ENCODE measurements at regions not wholly inside any gene's neighbourhood (a gene's known extent, or its start where the extent isn't known, plus 50 kb on each side); places are given as distances from the start of the nearest gene placed in this dataset.

DNA sequence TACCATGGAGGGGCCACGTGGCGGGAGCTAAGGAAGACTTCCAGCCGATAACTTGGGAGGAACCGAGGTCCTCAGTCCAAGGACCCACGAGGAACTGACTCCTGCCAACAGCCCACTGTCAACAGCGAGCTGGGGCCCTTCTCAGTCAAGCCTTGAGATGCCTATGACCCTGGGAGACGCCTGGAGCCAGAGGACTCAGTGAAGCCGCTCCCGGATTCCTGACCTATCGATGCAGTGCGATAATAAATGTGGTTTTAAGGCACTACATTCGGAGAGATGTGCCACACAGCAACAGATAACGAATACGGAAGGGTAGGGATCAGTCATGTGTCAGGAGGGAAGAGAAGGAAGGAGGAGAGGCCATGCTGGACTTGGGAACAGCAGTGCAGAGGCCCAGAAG is 208.5 kb downstream of the NFATC2 start:
- Histone ChIP-seq H4K20me1 (ENCODE audit: insufficient read depth, low read length) (no peaks in the 10 kb centered on the region), H3K9ac (ENCODE audit: low read depth, low read length) (no peak overlapping the region), H2BK20ac (ENCODE audit: low read depth, low read length) (peak overlapping the region; percentile 97), H3K18ac (ENCODE audit: low read depth, low read length) (peak overlapping the region; percentile 97), H3K4me1 (ENCODE audit: control insufficient read depth, insufficient read depth, low read length) (peaks cover 16% of the 10 kb centered on the region), H3K79me1 (ENCODE audit: low read depth in 1 of 2, low read length in 2 of 2) (peaks cover 0 to 25% of the 10 kb centered on the region in 2 experiments; a peak in 2 of 4 replicates), H2BK5ac (ENCODE audit: low read depth, low read length, poor library complexity, severe bottlenecking) (peak overlapping the region; percentile 95), H3K4ac (ENCODE audit: low read depth, low read length) (peak overlapping the region; percentile 99), H3K27me3 (ENCODE audit: control insufficient read depth, insufficient read depth, low read length) (no peaks in the 10 kb centered on the region), H3K23ac (ENCODE audit: low read depth, low read length) (0 out of 2 replicates have a peak overlapping the region, but pooled peaks have one; percentile 76), H3K27ac (ENCODE audit: insufficient read depth, low read length) (peak overlapping the region; percentile 81; the same call in 1 of the 2 replicates), H3K56ac (ENCODE audit: extremely low read depth, insufficient read depth, low read length) (no peak overlapping the region), H2BK120ac (ENCODE audit: low read depth, low read length) (peak overlapping the region; percentile 97), H2BK15ac (ENCODE audit: low read depth, low read length) (peak overlapping the region; percentile 100), H2AK5ac (ENCODE audit: low read depth, low read length) (peak overlapping the region; percentile 100), H3K4me3 (ENCODE audit: insufficient read depth, low read depth, low read length) (no peak overlapping the region), H2AK9ac (replicated peaks; ENCODE audit: low read depth, low read length, poor library complexity) (no peak overlapping the region), H2AFZ (replicated peaks; ENCODE audit: low read length, poor library complexity) (no peak overlapping the region), H3K4me2 (ENCODE audit: low read depth, low read length) (no peak overlapping the region), H4K91ac (ENCODE audit: insufficient read depth, low read depth, low read length) (peak overlapping the region; percentile 100), H4K5ac (ENCODE audit: low read depth, low read length) (peak overlapping the region; percentile 65; the same call in 1 of the 2 replicates), H3K36me3 (ENCODE audit: control insufficient read depth, insufficient read depth, low read length) (no peaks in the 10 kb centered on the region), H4K8ac (ENCODE audit: low read depth in 2 of 2, low read length in 2 of 2) (peak overlapping the region; percentile 90 to 98; a peak in 3 of 4 replicates), H3K14ac (replicated peaks; ENCODE audit: low read depth, low read length) (peak overlapping the region; percentile 82), H3K9me3 (ENCODE audit: control insufficient read depth, insufficient read depth, low read length) (peaks cover 5% of the 10 kb centered on the region; the same call in 1 of the 2 replicates), H3K9me1 (ENCODE audit: insufficient read depth, low read length) (peaks cover 24% of the 10 kb centered on the region)
- DNase-seq: no peak
- intact Hi-C loops (cut with micrococcal nuclease) (no loop called here), dilution Hi-C loops (cut with HindIII; ENCODE audit: low sequenced_read_pairs, unreplicated experiment) (no loop called here), in situ Hi-C loops (cut with MboI; ENCODE audit: low sequenced_read_pairs) (no loop called here)
- POLR2A ChIA-PET (ENCODE audit: unreplicated experiment): no interaction called here
- no TSS peak for BruUV-seq (replicated peaks)
- TF ChIP-seq, protein P1, sequence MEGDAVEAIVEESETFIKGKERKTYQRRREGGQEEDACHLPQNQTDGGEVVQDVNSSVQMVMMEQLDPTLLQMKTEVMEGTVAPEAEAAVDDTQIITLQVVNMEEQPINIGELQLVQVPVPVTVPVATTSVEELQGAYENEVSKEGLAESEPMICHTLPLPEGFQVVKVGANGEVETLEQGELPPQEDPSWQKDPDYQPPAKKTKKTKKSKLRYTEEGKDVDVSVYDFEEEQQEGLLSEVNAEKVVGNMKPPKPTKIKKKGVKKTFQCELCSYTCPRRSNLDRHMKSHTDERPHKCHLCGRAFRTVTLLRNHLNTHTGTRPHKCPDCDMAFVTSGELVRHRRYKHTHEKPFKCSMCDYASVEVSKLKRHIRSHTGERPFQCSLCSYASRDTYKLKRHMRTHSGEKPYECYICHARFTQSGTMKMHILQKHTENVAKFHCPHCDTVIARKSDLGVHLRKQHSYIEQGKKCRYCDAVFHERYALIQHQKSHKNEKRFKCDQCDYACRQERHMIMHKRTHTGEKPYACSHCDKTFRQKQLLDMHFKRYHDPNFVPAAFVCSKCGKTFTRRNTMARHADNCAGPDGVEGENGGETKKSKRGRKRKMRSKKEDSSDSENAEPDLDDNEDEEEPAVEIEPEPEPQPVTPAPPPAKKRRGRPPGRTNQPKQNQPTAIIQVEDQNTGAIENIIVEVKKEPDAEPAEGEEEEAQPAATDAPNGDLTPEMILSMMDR (conservative IDR thresholded peaks at IDR 0.05; ENCODE audit: low read depth, low read length): no peak
- no peak for TF ChIP-seq BHLHE40 (IDR thresholded peaks at IDR 0.05; ENCODE audit: low read depth, low read length)
- TF ChIP-seq, protein P2, sequence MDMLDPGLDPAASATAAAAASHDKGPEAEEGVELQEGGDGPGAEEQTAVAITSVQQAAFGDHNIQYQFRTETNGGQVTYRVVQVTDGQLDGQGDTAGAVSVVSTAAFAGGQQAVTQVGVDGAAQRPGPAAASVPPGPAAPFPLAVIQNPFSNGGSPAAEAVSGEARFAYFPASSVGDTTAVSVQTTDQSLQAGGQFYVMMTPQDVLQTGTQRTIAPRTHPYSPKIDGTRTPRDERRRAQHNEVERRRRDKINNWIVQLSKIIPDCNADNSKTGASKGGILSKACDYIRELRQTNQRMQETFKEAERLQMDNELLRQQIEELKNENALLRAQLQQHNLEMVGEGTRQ (IDR thresholded peaks at IDR 0.05; ENCODE audit: low read depth, low read length): no peak
- no peak for TF ChIP-seq RAD21 (IDR thresholded peaks at IDR 0.05; ENCODE audit: low read length)
- TF ChIP-seq CEBPB (IDR thresholded peaks at IDR 0.05; ENCODE audit: low read depth, low read length): no peak
- WGBS, 2 experiments (ENCODE audit: extremely low coverage in 2 of 2, insufficient read length in 1 of 2): 95% methylated on average over 10 of the region's 14 CpGs; no CpG with 5 or more reads in 1 of the 2 experiments
- no peak for ATAC-seq (ENCODE audit: low read depth)
- CTCF ChIA-PET: no interaction called here

All from IMR-90 (cell line).